ENCODE measurements at regions not wholly inside any gene's neighbourhood (a gene's known extent, or its start where the extent isn't known, plus 50 kb on each side); places are given as distances from the start of the nearest gene placed in this dataset.
A peak's percentile ranks its signal among the peaks of the same experiment; 100 is the strongest.

DNA sequence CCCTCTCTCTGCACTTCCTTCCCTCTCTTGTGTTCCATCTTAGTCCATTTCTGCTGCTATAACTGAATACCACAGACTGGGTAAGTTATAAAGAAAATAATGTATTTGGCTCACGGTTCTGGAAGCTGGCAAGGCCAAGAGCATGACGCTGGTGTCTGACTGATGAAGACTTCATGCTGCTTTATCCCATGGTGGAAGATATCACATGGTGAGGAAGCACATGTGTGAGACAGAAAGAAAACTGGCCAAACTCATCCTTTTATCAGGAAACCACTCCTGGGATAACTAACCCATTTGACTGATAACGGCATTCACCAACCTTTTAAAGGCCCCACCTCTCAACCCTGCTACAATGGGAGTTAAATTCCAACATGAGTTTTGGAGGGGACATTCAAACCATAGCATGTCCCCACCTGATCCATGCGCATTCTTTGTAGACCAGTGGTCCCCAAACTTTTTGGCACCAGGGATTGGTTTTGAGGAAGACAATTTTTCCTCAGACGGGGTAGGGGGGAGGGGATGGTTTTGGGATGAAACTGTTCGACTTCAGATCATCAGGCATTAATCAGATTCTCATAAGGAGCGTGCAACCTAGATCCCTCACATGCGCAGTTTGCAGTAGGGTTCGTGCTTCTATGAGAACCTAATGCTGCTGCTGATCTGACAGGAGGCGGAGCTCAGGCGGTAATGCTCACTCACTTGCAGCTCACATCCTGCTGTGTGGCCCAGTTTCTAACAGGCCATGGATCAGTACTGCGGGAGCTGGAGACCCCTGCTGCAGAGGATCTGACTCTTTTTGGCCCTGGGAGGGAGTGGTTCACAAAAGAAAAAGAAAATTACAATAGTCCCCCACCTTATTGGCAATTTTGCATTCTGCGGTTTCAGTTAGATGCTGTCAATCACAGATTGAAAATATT is 61.6 kb upstream of the SMOX start:
- no peak overlapping the region for H3K4me3 ChIP-seq (ENCODE audit: low read depth, low read length)
- TF ChIP-seq, protein P1, sequence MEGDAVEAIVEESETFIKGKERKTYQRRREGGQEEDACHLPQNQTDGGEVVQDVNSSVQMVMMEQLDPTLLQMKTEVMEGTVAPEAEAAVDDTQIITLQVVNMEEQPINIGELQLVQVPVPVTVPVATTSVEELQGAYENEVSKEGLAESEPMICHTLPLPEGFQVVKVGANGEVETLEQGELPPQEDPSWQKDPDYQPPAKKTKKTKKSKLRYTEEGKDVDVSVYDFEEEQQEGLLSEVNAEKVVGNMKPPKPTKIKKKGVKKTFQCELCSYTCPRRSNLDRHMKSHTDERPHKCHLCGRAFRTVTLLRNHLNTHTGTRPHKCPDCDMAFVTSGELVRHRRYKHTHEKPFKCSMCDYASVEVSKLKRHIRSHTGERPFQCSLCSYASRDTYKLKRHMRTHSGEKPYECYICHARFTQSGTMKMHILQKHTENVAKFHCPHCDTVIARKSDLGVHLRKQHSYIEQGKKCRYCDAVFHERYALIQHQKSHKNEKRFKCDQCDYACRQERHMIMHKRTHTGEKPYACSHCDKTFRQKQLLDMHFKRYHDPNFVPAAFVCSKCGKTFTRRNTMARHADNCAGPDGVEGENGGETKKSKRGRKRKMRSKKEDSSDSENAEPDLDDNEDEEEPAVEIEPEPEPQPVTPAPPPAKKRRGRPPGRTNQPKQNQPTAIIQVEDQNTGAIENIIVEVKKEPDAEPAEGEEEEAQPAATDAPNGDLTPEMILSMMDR (IDR thresholded peaks at IDR 0.05; ENCODE audit: low read depth, low read length), result no peak

DNA sequence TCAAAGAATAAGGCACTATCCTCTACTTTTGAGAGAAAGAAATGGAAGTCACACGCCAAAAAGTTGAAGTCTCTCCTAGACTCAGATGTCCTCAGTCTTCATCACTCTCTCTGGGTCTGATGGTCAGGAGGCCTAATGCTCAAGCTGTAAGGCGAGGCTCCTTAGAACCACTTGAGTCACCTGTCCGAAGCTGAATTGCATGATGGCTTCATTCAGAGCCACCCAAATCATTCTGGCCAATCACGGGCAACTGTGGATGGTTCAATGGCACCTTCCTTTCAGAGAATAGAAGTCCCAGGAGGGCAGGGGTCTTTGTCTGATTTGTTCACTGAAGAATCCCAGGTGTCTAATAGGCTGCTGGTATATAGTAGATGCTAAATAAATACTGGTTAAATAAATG is 63.9 kb upstream of the SMOX start:
- no peak overlapping the region for H3K4me3 ChIP-seq (ENCODE audit: low read depth, low read length)
- TF ChIP-seq, protein P1 (IDR thresholded peaks at IDR 0.05; ENCODE audit: low read depth, low read length), result no peak

DNA sequence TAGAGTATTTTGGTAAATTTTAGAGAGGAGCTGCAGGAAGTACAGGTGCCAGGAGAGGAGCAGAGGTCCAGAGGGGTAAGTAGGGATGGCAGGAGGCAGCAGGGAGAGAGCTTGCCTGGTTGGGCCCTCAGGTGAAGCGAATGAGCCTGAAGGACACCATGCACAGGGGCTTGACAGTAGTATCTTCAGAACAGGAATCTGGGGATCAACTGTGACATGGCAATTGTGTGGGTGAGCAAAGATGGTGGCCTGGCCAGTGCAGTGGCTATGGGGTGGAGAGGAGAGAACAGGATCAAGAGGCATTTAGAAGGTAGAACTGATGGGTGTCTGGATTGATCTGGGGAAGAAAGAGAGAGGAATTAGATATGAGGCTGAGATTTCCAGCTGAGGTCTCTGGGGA is 64.5 kb upstream of the SMOX start:
- TF ChIP-seq, protein P1 (IDR thresholded peaks at IDR 0.05; ENCODE audit: low read depth, low read length), result no peak
- no peak overlapping the region for H3K4me3 ChIP-seq (ENCODE audit: low read depth, low read length)

DNA sequence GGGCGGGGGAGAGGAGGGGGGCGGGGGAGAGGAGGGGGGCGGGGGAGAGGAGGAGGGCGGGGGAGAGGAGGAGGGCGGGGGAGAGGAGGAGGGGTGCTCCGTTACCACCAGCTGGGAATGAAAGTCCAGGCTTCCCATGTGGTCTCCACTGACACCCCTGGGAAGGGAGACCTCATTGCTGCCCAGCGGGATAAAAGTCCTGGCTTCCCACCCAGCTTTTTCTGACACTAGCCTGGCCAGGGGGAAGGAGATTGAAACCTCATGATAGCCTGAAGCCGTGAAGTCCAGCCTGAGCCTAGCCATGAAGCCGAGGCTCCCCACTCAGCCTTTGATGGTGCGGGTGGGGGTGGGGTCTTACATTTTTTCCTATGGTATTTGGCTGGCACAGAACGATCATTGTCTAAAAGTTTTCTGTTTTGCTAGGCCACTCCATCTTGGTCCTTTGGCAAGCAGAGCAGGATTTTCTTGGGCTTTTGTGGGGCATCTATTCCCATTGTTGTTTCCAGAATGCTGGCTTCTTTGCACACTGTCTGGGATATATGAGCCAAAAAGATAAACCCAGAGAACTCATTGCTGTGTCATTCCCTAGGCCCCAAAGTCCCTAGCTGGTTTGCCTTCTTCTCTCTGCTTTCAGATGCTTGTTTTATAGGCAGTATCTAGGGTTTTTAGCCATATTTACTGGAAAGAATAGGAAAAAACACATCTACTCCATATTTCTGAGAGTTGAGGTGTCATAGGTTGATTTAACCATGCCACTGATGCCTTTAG is 65.3 kb upstream of the SMOX start:
- TF ChIP-seq, protein P1 (IDR thresholded peaks at IDR 0.05; ENCODE audit: low read depth, low read length), result no peak
- no peak overlapping the region for H3K4me3 ChIP-seq (ENCODE audit: low read depth, low read length)

DNA sequence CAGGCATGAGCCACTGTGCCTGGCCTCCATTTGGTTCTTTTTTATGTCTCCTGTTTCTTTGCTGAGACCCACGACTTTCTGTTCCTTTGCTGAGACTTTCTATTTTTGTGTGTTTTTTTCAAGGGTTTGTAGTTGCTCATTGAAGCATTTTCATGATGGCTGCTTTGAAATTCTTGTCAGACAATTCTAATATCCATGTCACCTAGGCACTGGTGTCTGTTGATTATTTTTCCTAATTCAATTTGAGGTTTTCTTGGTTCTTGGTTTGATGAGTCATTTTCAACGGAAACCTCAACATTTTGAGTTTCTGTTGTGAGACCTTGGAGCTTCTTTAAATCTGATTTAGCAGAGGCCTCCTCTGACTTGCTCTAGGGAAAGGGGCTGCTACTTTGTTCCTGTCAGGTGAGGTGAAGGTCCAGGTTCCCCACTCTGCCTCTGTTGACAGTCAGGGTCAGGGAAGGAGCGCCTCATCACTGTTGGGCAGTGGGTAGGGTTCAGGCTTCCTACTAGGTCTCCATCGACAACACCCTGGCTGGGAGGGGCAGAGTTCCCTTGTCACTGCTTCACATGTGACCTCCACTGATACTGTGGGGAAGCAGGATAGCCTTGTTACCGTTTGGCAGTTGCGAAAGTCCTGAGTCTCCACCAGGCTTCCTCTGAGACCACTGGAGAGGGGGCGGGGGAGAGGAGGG is 66.1 kb upstream of the SMOX start:
- H3K4me3 ChIP-seq (ENCODE audit: low read depth, low read length), result peak overlapping the region; percentile 30; the same call in 1 of the 2 replicates
- TF ChIP-seq, protein P1 (IDR thresholded peaks at IDR 0.05; ENCODE audit: low read depth, low read length), result no peak

DNA sequence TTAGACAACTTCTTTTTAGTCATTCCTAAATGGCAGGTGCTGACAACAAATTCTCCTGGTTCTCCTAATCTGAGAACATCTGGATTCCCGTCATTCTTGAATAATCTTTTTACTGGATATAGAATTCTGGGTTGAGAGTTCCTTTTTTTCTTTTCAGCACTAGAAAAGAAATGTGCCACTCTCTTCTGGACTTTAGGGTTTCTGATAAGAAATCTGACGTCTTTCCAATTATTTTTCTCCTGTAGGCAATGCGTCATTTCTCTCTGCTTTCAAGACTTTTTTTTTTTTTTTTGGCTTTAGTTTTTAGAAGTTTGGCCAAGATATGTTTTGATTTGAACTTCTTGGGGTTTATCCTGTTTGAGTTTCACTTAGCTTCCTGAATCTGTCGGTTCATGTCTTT is 66.1 kb upstream of the RNF24 start:
- no peak overlapping the region for H3K4me3 ChIP-seq (ENCODE audit: low read depth, low read length)
- TF ChIP-seq, protein P1 (IDR thresholded peaks at IDR 0.05; ENCODE audit: low read depth, low read length), result no peak

All from WI38 (cell line).